Fibroblast of mammary gland (primary cell): ENCODE measurements at regions not wholly inside any gene's neighbourhood (a gene's known extent, or its start where the extent isn't known, plus 50 kb on each side); places are given as distances from the start of the nearest gene placed in this dataset.
"Not testable (repeated sequence)": the region's sequence is repeated elsewhere in the genome, so short reads cannot be mapped to it uniquely, and the experiment has no call there.

Experiments
- DNase-seq: peaks from one replicate; pipeline ENCODE4 v3.0.0-alpha.2; 2010; ENCODE audit warnings: low read depth
- H3K4me3 ChIP-seq: 2 replicates; pipeline ENCODE4 v1.5.1; 2011; ENCODE audit warnings: low read depth, mild to moderate bottlenecking, low read length, moderate library complexity; ENCODE audit not compliant: control insufficient read depth
- TF ChIP-seq, protein P1 (sequence below): conservative IDR thresholded peaks from 2 replicates; pipeline ENCODE4 v1.5.1; 2011; ENCODE audit warnings: low read depth, low read length, inconsistent platforms; ENCODE audit not compliant: control insufficient read depth, insufficient read depth

DNA sequence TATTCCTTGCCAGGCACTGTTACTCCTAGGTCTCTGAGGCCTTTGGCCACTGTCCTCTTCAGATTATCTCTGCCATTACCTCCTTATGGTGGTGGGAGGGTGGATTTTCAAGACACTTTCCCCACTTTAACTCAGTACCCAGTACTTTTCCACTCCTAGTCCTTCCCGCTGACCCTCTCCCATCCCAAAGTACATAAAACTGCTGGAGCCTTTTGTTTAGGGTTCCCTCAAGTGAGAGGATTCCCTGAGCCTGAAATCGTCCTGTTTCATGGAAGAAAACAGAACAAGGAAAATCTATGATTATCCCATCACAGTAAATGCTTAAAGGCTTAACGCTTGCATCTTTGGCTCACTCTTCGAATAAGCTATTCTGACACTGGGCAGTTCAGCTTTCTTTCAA lies 1742.5 kb upstream of the ADGRL3 start:
- no peak for DNase-seq
- no peak overlapping the region for H3K4me3 ChIP-seq
- TF ChIP-seq, protein P1, sequence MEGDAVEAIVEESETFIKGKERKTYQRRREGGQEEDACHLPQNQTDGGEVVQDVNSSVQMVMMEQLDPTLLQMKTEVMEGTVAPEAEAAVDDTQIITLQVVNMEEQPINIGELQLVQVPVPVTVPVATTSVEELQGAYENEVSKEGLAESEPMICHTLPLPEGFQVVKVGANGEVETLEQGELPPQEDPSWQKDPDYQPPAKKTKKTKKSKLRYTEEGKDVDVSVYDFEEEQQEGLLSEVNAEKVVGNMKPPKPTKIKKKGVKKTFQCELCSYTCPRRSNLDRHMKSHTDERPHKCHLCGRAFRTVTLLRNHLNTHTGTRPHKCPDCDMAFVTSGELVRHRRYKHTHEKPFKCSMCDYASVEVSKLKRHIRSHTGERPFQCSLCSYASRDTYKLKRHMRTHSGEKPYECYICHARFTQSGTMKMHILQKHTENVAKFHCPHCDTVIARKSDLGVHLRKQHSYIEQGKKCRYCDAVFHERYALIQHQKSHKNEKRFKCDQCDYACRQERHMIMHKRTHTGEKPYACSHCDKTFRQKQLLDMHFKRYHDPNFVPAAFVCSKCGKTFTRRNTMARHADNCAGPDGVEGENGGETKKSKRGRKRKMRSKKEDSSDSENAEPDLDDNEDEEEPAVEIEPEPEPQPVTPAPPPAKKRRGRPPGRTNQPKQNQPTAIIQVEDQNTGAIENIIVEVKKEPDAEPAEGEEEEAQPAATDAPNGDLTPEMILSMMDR = no peak

DNA sequence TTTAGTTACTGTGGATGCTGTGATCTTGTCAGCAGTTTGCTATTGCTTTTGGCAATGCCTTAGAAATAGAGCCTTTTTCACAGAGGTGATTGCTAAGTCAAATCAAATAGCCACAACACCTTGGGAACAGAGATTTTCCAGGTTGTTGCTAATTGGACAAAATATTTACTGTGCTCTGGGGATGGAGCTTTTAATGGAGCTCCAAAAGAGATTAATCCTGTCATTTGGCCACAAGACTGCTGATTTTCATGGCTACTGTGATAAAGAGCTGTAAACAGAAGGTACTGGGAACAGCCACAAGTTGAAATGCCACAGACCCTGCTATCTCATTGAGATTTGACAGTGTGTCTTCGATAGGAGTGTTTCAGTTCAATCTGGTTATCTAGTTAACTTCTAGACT lies 1715.2 kb upstream of the ADGRL3 start:
- TF ChIP-seq, protein P1 = no peak
- DNase-seq = no peak
- H3K4me3 ChIP-seq = no peak overlapping the region

DNA sequence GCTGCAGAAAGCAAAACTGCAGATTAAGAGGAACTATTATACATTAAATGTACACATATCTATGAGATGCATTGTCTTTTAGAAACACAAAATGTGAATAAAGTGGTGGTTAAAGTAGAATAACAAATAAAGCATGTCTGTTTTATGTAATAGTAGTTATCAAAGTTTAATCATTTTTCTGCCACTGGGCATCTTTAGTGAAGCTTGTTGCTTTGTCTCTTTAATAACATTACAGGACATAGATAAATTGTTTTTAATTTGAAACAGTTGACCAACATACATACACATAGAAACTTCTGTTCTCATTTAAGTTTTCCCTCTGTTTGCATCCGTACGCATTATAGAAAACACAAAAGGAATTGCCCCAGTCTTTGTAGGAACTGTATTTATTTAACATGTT lies 1700.0 kb upstream of the ADGRL3 start:
- TF ChIP-seq, protein P1 = no peak
- DNase-seq = no peak
- H3K4me3 ChIP-seq = no peak overlapping the region

DNA sequence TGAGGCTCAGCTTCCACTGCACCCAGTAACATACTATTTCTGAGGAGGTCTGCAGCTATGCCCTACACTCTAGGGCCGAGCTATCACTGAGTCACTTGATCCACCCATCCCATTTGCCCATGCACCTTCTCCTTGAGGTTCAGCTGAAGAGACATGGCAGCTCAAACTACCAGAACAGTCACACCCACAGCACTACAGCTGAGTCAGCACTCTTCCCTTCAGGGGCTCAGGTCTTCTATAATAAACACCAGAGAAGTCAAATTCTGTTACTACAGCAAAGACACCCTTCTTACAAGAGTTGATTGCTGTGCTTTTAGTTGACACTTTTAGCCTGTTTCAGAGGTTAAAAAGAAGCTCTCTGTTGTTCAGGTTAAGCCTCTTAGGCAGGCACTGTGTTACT lies 1696.4 kb upstream of the ADGRL3 start:
- H3K4me3 ChIP-seq = no peak overlapping the region
- DNase-seq = no peak
- TF ChIP-seq, protein P1 = no peak

DNA sequence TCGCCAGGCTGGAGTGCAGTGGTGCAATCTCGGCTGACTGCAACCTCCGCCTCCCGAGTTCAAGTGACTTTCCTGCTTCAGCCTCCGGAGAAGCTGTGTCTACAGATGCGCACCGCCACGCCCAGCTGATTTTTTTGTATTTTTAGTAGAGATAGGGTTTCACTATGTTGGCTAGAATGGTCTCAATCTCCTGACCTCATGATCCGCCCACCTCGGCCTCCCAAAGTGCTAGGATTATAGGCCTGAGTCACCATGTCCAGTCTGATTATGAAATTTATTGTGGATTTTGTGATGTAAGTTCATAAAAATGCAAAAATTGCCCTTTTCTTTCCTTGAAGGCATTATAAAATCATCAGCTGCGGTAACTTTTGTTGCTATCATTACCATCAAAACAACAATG lies 1688.3 kb upstream of the ADGRL3 start:
- DNase-seq = not testable (repeated sequence)

DNA sequence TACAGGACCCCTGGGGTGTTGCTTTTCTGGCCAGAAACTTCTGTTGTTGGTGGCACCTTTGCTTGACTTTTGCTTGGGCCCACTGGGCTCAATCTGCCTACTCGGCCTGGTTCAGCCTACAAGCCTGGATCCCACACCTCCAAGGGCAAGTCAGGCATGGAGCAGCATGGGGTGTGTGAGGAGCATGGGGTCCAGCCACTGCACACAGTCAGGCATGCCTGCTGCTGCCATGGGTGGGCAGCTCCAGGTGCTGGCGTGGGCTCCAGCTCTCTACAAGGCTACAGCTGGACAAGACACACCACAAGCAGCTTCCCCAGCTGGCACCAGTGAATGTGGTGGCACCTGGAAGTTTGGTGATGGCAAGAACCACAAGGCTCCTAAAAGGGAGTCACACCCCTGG lies 1683.1 kb upstream of the ADGRL3 start:
- H3K4me3 ChIP-seq = no peak overlapping the region
- DNase-seq = no peak
- TF ChIP-seq, protein P1 = no peak

More for the DNA sequence above, 1688.3 kb upstream of the ADGRL3 start:
- not testable (repeated sequence) for H3K4me3 ChIP-seq

DNA sequence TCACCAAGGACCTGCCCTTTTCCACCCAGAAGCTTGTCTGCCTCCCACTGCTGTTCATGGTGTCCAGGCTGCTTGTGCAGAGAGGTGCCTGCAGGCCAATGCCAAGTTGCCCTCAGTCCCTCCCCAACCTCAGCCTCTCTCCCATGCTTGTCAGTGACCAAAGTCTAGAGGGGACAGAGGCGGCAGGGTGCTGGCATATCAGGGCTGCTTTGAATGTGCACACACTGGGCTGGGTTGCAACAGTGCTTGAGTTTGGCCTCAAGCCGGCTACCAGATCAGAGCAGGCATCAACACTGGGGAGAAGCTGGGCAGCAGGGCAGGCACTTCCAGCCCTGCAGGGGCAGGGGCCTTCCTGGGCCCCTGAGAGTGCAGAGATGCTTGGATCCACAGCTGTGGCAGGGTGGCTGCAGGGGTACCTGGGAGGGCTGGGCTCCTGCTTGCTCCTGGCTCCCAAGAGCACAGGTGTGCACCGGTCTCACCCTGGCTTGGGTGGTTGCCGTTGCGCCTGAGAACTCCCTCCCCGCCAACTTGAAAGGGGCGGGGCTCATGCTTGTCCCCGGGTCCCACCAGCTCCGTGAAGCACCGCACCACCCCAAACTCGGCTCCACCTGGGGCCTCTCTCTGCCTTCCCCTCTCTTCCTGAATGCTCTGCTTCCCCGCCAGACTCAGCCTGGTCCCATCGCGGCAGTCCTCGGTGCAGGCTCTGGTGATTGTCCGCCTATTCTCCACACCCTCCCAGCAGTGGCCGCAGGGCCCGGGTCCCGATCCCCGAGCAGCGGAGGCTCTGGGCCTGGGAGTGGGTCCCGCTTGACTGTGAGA lies 1681.9 kb upstream of the ADGRL3 start:
- DNase-seq = no peak
- no peak overlapping the region for H3K4me3 ChIP-seq
- TF ChIP-seq, protein P1 = no peak
